ENCODE measurements at regions not wholly inside any gene's neighbourhood (a gene's known extent, or its start where the extent isn't known, plus 50 kb on each side); places are given as distances from the start of the nearest gene placed in this dataset.

GRCh38 chr7:125804273-125804672 is 874.6 kb upstream of the POT1 start:
- TF ChIP-seq CTCF (IDR thresholded peaks at IDR 0.05) = no peak
- no peak for TF ChIP-seq ZFX (IDR thresholded peaks at IDR 0.05; ENCODE audit: borderline replicate concordance)
